K562 (cell line): ENCODE measurements at regions not wholly inside any gene's neighbourhood (a gene's known extent, or its start where the extent isn't known, plus 50 kb on each side); places are given as distances from the start of the nearest gene placed in this dataset.
"Not testable (repeated sequence)": the region's sequence is repeated elsewhere in the genome, so short reads cannot be mapped to it uniquely, and the experiment has no call there.

Source experiments
- ATAC-seq: fragments of 200-7000 bp; cut with Tn5 transposase; 3 replicates; pipeline ENCODE4 v1.9.1; 2020; ENCODE audit warnings: moderate library complexity
- BruUV-seq: library from RNA; stranded (reverse); fragments of 400-500 nt; replicated peaks from 2 replicates; lab custom pipeline; 2021; lab: Mats Ljungman, UMichigan
- CTCF ChIA-PET: fragments of 300-600 bp; formaldehyde crosslinking; extraction: SDS; loops from one replicate; lab custom pipeline; 2021; ENCODE audit warnings: low intra/inter-chr PET ratio; lab: Yijun Ruan, JAX
- POLR2A ChIA-PET: fragments of 300-600, 350-650 bp; sonication (Branson Sonifier 250); formaldehyde crosslinking; extraction: SDS; loops from one replicate; lab custom pipeline; 2021; ENCODE audit warnings: antibody characterized with exemption, inconsistent platforms; lab: Yijun Ruan, JAX
- DNase-seq, 4 experiments: peaks; one replicate each; pipeline versions ENCODE4 v3.0.0 to v3.0.0-alpha.2; 2011 to 2018; ENCODE audit warnings: low spot score in 3 of 4, mixed read lengths in 3 of 4; ENCODE audit errors: extremely low read depth in 1 of 4
- FAIRE-seq: peaks from 2 replicates; lab custom pipeline; 2011; peaks lifted over from hg19 to GRCh38; lab: Jason Lieb, UNC
- H2AFZ ChIP-seq: 2 replicates; pipeline ENCODE4 v1.6.0; 2011; ENCODE audit warnings: low read depth, low read length, control low read depth, inconsistent platforms
- H3K27ac ChIP-seq: fragments of 200-600 bp; 3 replicates; pipeline ENCODE4 v1.8.0; 2011; ENCODE audit warnings: low read depth, mild to moderate bottlenecking, control low read depth, inconsistent platforms, low read length, moderate library complexity, mixed read lengths; ENCODE audit errors: extremely low read depth
- H3K27me3 ChIP-seq, 2 experiments: fragments of 300-600 bp in 1 of 2; 2 replicates in 1 of 2; 3 replicates in 1 of 2; pipeline versions ENCODE4 v1.6.0 to v1.8.0; 2011; ENCODE audit warnings: inconsistent platforms in 2 of 2, low read length in 2 of 2, mild to moderate bottlenecking in 1 of 2, mixed read lengths in 1 of 2, moderate library complexity in 1 of 2; ENCODE audit not compliant: control insufficient read depth in 2 of 2, insufficient read depth in 2 of 2
- H3K36me3 ChIP-seq: fragments of 300-600 bp; 3 replicates; pipeline ENCODE4 v1.8.0; 2011; ENCODE audit warnings: mild to moderate bottlenecking, low read length, inconsistent platforms; ENCODE audit not compliant: control insufficient read depth, insufficient read depth
- H3K4me1 ChIP-seq, 2 experiments: fragments of 200-600 bp in 1 of 2; replicated peaks in 1 of 2; 2 replicates in 1 of 2; 3 replicates in 1 of 2; pipeline versions ENCODE4 v1.5.1 to v1.8.0; 2011; ENCODE audit warnings: inconsistent platforms in 2 of 2, low read length in 2 of 2, mild to moderate bottlenecking in 1 of 2, mixed read lengths in 1 of 2, moderate library complexity in 1 of 2; ENCODE audit not compliant: control insufficient read depth in 2 of 2, insufficient read depth in 2 of 2
- H3K4me2 ChIP-seq: 2 replicates; pipeline ENCODE4 v1.6.1; 2011; ENCODE audit warnings: low read length, control low read depth, inconsistent platforms, mixed read lengths; ENCODE audit not compliant: insufficient read depth
- H3K4me3 ChIP-seq: fragments of 200-600 bp; sonication (generic), shearing (Covaris generic); 2 replicates; pipeline ENCODE4 v1.5.1; 2016; ENCODE audit warnings: control low read depth, inconsistent platforms
- H3K79me2 ChIP-seq: fragments of 200-600 bp; 3 replicates; pipeline ENCODE4 v1.8.0; 2011; ENCODE audit warnings: low read length, inconsistent platforms; ENCODE audit not compliant: control insufficient read depth, insufficient read depth
- H3K9ac ChIP-seq, 2 experiments: 2 replicates each; pipeline versions ENCODE4 v1.6.0 to v1.6.1; 2011; ENCODE audit warnings: low read depth in 2 of 2, low read length in 2 of 2, control low read depth in 1 of 2, inconsistent platforms in 1 of 2, mild to moderate bottlenecking in 1 of 2, mixed read lengths in 1 of 2; ENCODE audit not compliant: insufficient read depth in 1 of 2
- H3K9me1 ChIP-seq: one replicate; pipeline ENCODE4 v1.6.0; 2011; ENCODE audit warnings: inconsistent platforms, mild to moderate bottlenecking, low read length, moderate library complexity; ENCODE audit not compliant: control insufficient read depth, insufficient read depth
- H3K9me3 ChIP-seq: replicated peaks from 2 replicates; pipeline ENCODE4 v1.5.1; 2011; ENCODE audit warnings: low read depth, low read length, inconsistent platforms; ENCODE audit not compliant: control insufficient read depth, insufficient read depth
- H4K20me1 ChIP-seq: replicated peaks from 2 replicates; pipeline ENCODE4 v1.6.1; 2011; ENCODE audit warnings: low read length, inconsistent platforms, mixed read lengths; ENCODE audit not compliant: control insufficient read depth, insufficient read depth
- BCOR ChIP-seq: fragments of 450-650 bp; IDR thresholded peaks from 2 replicates; pipeline ENCODE4 v1.6.1; 2016
- BMI1 ChIP-seq: fragments of 150-350 bp; IDR thresholded peaks from 2 replicates; pipeline ENCODE4 v1.6.1; 2014; ENCODE audit warnings: low read length
- CBFA2T3 ChIP-seq: fragments of 450-650 bp; IDR thresholded peaks from 2 replicates; pipeline ENCODE4 v1.6.1; 2017
- FOXP1 ChIP-seq: sonication (generic); formaldehyde crosslinking; IDR thresholded peaks from 2 replicates; pipeline ENCODE4 v1.8.0; 2022; ENCODE audit warnings: mild to moderate bottlenecking, missing genetic modification reagents
- HNRNPH1 ChIP-seq: fragments of 200-400 bp; formaldehyde crosslinking; optimal IDR thresholded peaks from 2 replicates; pipeline ENCODE3; 2017; ENCODE audit warnings: low read depth, mild to moderate bottlenecking, low read length, moderate library complexity
- NCOA2 ChIP-seq, 2 experiments: fragments of 450-650 bp; IDR thresholded peaks; 2 replicates each; pipeline ENCODE4 v1.6.1; 2018; ENCODE audit warnings: mild to moderate bottlenecking in 2 of 2, moderate library complexity in 1 of 2; ENCODE audit not compliant: partially characterized antibody in 2 of 2
- RERE ChIP-seq: sonication (generic); formaldehyde crosslinking; IDR thresholded peaks from 2 replicates; pipeline ENCODE4 v1.8.0; 2023; ENCODE audit warnings: missing genetic modification reagents, mild to moderate bottlenecking, borderline replicate concordance
- VEZF1 ChIP-seq: fragments of 200-800 bp; sonication (Bioruptor generic); IDR thresholded peaks from 2 replicates; pipeline ENCODE4 v1.6.1; 2017; ENCODE audit warnings: missing genetic modification characterization, missing compliant biosample characterization
- ZEB2 ChIP-seq: fragments of 450-650 bp; IDR thresholded peaks from 2 replicates; pipeline ENCODE4 v1.6.1; 2016
- ZNF274 ChIP-seq: IDR thresholded peaks from 2 replicates; pipeline ENCODE4 v1.6.1; 2011; ENCODE audit warnings: low read depth, mild to moderate bottlenecking, low read length, moderate library complexity, borderline replicate concordance
- WGBS: fragments of 100-300 bp; shearing (Covaris generic); methylation state at CpG from one replicate; pipeline ENCODE4 v1.1.6; 2016; ENCODE audit warnings: low coverage, mixed read lengths; ENCODE audit not compliant: insufficient coverage; ENCODE audit errors: missing lambda C conversion rate; 5-methylcytosine and 5-hydroxymethylcytosine counted together
- in situ Hi-C: fragments of 300-500 bp; cut with MboI; formaldehyde crosslinking; loops from 4 replicates; pipeline ENCODE4 v1.15.0; 2018; ENCODE audit warnings: inconsistent platforms, mixed read lengths
- intact Hi-C: fragments of 100-400 bp; cut with micrococcal nuclease; formaldehyde crosslinking; loops from 2 replicates; pipeline ENCODE4 v1.14.2; 2022

DNA sequence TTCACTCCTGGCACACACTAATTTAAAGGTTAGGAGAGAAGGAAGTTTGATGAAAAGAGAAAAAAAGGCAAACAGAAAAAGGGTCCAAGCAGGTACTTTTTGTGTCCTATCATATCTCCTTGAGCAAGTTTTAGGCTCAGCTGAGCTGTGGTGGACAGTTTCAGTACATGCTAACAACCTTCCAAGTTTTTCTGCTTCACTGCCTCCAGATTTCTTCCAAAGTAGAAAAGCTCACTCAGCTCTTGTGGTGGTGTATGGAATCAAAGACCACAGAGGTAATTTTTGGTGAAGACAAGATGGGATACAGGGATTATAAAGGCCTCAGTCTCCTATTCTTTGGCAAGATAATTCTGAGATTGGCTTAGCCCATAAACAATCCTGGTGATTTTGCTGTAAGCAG is 921.8 kb downstream of the NR2F1-AS1 start (continued):
- no peak for TF ChIP-seq FOXP1
- TF ChIP-seq CBFA2T3, result no peak
- no peak for TF ChIP-seq HNRNPH1
- no peak for TF ChIP-seq BMI1
- no peak for TF ChIP-seq VEZF1 (CRISPR knock-in tag)
- TF ChIP-seq RERE (CRISPR knock-in tag), result no peak
- no peak for TF ChIP-seq NCOA2 (IDR thresholded peaks at IDR 0.05; ENCODE audit: partially characterized antibody in 2 of 2)
- TF ChIP-seq ZNF274, result no peak
- no peak for TF ChIP-seq ZEB2
- TF ChIP-seq BCOR, result no peak

- in situ Hi-C loops, H3K9ac ChIP-seq, H3K9me1 ChIP-seq, H3K36me3 ChIP-seq, H3K4me3 ChIP-seq, H4K20me1 ChIP-seq, FAIRE-seq, CTCF ChIA-PET, BruUV-seq, intact Hi-C loops, H3K4me2 ChIP-seq, H2AFZ ChIP-seq, ATAC-seq, H3K4me1 ChIP-seq, H3K27me3 ChIP-seq, H3K27ac ChIP-seq, POLR2A ChIA-PET, H3K9me3 ChIP-seq, H3K79me2 ChIP-seq, DNase-seq: not testable (repeated sequence)
- WGBS, result 0% methylated on average over 3 of the region's 3 CpGs
These were observed 926.4 kb downstream of the NR2F1-AS1 start for GRCh38 chr5:92654601-92655000.
